Fibroblast of lung (primary cell): ENCODE measurements at regions not wholly inside any gene's neighbourhood (a gene's known extent, or its start where the extent isn't known, plus 50 kb on each side); places are given as distances from the start of the nearest gene placed in this dataset.

Experiments used
- DNase-seq, 2 donors: peaks; one replicate each; pipeline versions ENCODE4 v3.0.0 to v3.0.0-alpha.2; 2010; ENCODE audit warnings: low read depth in 2 of 2
- H2AFZ ChIP-seq: 2 replicates; pipeline ENCODE4 v1.5.1; 2012; ENCODE audit warnings: low read length, control low read depth, inconsistent platforms
- H3K27ac ChIP-seq: 2 replicates; pipeline ENCODE4 v1.5.1; 2011; ENCODE audit warnings: low read length, control low read depth; ENCODE audit not compliant: insufficient read depth
- H3K27me3 ChIP-seq: 2 replicates; pipeline ENCODE4 v1.5.1; 2011; ENCODE audit warnings: mild to moderate bottlenecking, low read length; ENCODE audit not compliant: control insufficient read depth, insufficient read depth
- H3K36me3 ChIP-seq: 2 replicates; pipeline ENCODE4 v1.5.1; 2011; ENCODE audit warnings: low read length; ENCODE audit not compliant: control insufficient read depth, insufficient read depth
- H3K4me1 ChIP-seq: 2 replicates; pipeline ENCODE4 v1.5.1; 2011; ENCODE audit warnings: low read length; ENCODE audit not compliant: control insufficient read depth, insufficient read depth; ENCODE audit errors: extremely low read depth
- H3K4me2 ChIP-seq: 2 replicates; pipeline ENCODE4 v1.5.1; 2011; ENCODE audit warnings: low read length, control low read depth; ENCODE audit not compliant: insufficient read depth; ENCODE audit errors: extremely low read depth
- H3K4me3 ChIP-seq, 4 experiments: fragments of 200-600 bp in 1 of 4; sonication (generic) in 1 of 4; replicated peaks in 1 of 4; 2 replicates each; pipeline ENCODE4 v1.5.1; 2011 to 2016; ENCODE audit warnings: low read length in 4 of 4, low read depth in 3 of 4, mild to moderate bottlenecking in 3 of 4, control low read depth in 2 of 4, inconsistent platforms in 1 of 4, mixed read lengths in 1 of 4; ENCODE audit not compliant: insufficient read depth in 1 of 4; ENCODE audit errors: control extremely low read depth in 1 of 4
- H3K79me2 ChIP-seq: 2 replicates; pipeline ENCODE4 v1.5.1; 2012; ENCODE audit warnings: mild to moderate bottlenecking, low read length, inconsistent platforms; ENCODE audit not compliant: control insufficient read depth, insufficient read depth
- H3K9ac ChIP-seq: 2 replicates; pipeline ENCODE4 v1.5.1; 2011; ENCODE audit warnings: mild to moderate bottlenecking, low read length, control low read depth; ENCODE audit not compliant: insufficient read depth
- H3K9me3 ChIP-seq: 2 replicates; pipeline ENCODE4 v1.5.1; 2012; ENCODE audit warnings: low read depth, low read length; ENCODE audit not compliant: control insufficient read depth, insufficient read depth
- H4K20me1 ChIP-seq: 2 replicates; pipeline ENCODE4 v1.5.1; 2011; ENCODE audit warnings: low read length; ENCODE audit not compliant: control insufficient read depth, insufficient read depth; ENCODE audit errors: extremely low read depth
- EZH2 ChIP-seq: IDR thresholded peaks from 2 replicates; pipeline ENCODE4 v1.5.1; 2012; ENCODE audit warnings: low read length, control low read depth, mild to moderate bottlenecking; ENCODE audit errors: missing control alignments
- TF ChIP-seq, protein P1 (sequence below), 2 donors: IDR thresholded peaks in 1 of 2; conservative IDR thresholded peaks in 1 of 2; 1 replicate in 1 of 2; 2 replicates in 1 of 2; pipeline ENCODE4 v1.5.1; 2011 to 2012; ENCODE audit warnings: low read length in 2 of 2, control low read depth in 1 of 2, inconsistent platforms in 1 of 2, low read depth in 1 of 2, mild to moderate bottlenecking in 1 of 2

DNA sequence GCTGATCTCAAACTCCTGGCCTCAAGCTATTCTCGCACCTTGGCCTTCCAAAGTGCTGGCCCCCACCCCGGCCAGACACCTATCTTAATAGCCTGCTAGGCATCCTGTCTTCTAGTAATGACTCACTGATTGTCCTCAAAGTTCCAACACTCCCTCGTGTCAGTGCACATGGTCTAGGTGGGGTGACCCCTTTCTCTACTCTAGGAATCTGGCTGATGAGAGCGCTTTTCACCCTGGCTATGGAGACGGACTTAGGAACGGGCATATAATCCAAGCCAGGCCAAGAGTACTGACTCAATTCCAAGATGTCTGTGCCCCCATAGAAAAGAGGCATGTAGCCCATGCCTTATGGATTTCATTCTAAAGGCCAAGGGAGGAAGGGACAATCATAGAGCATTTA lies 67.0 kb downstream of the PRLHR start:
- DNase-seq: no peak
- Histone ChIP-seq H3K4me2 (no peak overlapping the region), H3K9me3 (no peaks in the 10 kb centered on the region), H3K27ac (no peak overlapping the region), H3K36me3 (no peaks in the 10 kb centered on the region), H4K20me1 (no peaks in the 10 kb centered on the region), H3K79me2 (no peaks in the 10 kb centered on the region), H3K4me1 (no peaks in the 10 kb centered on the region), H2AFZ (no peak overlapping the region), H3K9ac (no peak overlapping the region), H3K27me3 (no peaks in the 10 kb centered on the region), H3K4me3 (no peak overlapping the region)
- no peak for TF ChIP-seq EZH2
- TF ChIP-seq, protein P1, sequence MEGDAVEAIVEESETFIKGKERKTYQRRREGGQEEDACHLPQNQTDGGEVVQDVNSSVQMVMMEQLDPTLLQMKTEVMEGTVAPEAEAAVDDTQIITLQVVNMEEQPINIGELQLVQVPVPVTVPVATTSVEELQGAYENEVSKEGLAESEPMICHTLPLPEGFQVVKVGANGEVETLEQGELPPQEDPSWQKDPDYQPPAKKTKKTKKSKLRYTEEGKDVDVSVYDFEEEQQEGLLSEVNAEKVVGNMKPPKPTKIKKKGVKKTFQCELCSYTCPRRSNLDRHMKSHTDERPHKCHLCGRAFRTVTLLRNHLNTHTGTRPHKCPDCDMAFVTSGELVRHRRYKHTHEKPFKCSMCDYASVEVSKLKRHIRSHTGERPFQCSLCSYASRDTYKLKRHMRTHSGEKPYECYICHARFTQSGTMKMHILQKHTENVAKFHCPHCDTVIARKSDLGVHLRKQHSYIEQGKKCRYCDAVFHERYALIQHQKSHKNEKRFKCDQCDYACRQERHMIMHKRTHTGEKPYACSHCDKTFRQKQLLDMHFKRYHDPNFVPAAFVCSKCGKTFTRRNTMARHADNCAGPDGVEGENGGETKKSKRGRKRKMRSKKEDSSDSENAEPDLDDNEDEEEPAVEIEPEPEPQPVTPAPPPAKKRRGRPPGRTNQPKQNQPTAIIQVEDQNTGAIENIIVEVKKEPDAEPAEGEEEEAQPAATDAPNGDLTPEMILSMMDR (conservative IDR thresholded peaks at IDR 0.05 in 1 of 2, IDR thresholded peaks at IDR 0.05 in 1 of 2; ENCODE audit: low read depth in 1 of 2, low read length in 2 of 2): no peak

DNA sequence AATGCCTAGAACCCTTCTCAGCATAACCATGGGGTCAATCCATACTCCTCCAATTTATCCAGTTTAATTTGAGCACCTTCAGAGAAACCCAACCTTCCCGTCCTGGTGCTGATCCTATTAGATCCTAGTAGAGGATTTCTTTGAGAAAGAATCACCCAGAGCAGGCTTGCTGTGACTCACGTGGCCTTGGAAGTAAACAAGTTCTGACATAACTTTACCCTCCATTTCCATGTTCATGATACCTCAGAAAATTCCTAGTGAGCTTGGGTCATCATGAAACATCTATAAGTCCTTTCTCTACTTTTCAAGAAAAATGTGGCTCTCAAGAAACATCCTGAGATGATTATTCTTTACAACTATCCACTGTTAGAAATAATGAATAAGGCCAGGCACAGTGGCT lies 71.7 kb downstream of the PRLHR start:
- H3K79me2 ChIP-seq: no peaks in the 10 kb centered on the region
- no peaks in the 10 kb centered on the region for H4K20me1 ChIP-seq
- no peaks in the 10 kb centered on the region for H3K36me3 ChIP-seq
- no peak overlapping the region for H3K9ac ChIP-seq
- no peak overlapping the region for H3K4me2 ChIP-seq
- H2AFZ ChIP-seq: no peak overlapping the region
- H3K4me1 ChIP-seq: peaks cover 3% of the 10 kb centered on the region
- no peaks in the 10 kb centered on the region for H3K27me3 ChIP-seq
- no peaks in the 10 kb centered on the region for H3K9me3 ChIP-seq
- no peak overlapping the region for H3K4me3 ChIP-seq
- DNase-seq: peak in 1 of 2 donors; percentile 18
- H3K27ac ChIP-seq: no peak overlapping the region
- TF ChIP-seq, protein P1 (conservative IDR thresholded peaks at IDR 0.05 in 1 of 2, IDR thresholded peaks at IDR 0.05 in 1 of 2; ENCODE audit: low read depth in 1 of 2, low read length in 2 of 2): no peak
- no peak for TF ChIP-seq EZH2

DNA sequence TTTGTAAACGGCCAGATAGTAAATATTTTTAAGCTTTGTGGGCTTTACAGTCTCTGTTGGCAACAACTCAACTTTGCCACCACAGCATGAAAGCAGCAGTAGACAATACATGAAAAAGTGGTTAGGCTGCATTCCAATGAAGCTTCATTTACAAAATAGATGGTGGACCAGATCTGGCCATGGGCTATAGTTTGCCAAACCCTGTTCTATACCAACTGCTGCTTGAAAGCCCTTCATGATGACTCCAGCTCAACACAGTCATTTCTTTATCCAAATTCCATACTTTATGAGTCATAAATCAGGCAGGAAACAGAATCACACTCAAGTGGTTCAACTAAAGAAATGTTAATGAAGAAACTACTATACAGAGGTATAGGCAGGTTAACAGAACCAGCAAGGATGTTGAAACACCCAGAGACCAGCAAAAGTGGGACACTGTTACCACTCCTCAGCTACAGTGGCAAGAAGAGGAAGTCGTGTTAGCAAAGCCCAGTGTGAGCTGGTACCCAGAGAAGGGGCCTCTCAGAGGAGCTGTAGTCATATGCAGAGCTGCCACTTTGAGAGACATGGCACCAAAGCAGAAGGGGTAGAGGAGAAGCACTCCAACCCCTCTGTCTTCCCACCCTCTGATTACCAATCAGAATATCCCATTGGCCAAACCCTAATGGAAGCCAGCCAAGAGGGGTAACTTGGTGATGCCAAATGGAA lies 72.5 kb downstream of the PRLHR start:
- H3K79me2 ChIP-seq: no peaks in the 10 kb centered on the region
- H4K20me1 ChIP-seq: no peaks in the 10 kb centered on the region
- H3K4me1 ChIP-seq: peaks cover 3% of the 10 kb centered on the region
- no peak overlapping the region for H2AFZ ChIP-seq
- no peak overlapping the region for H3K9ac ChIP-seq
- H3K27me3 ChIP-seq: no peaks in the 10 kb centered on the region
- H3K4me3 ChIP-seq: no peak overlapping the region
- H3K4me2 ChIP-seq: no peak overlapping the region
- peak in 1 of 2 donors; percentile 68 for DNase-seq
- H3K9me3 ChIP-seq: no peaks in the 10 kb centered on the region
- TF ChIP-seq EZH2: no peak
- TF ChIP-seq, protein P1 (conservative IDR thresholded peaks at IDR 0.05 in 1 of 2, IDR thresholded peaks at IDR 0.05 in 1 of 2; ENCODE audit: low read depth in 1 of 2, low read length in 2 of 2): no peak
- no peaks in the 10 kb centered on the region for H3K36me3 ChIP-seq
- no peak overlapping the region for H3K27ac ChIP-seq
